GM18861 (cell line): ENCODE measurements at regions not wholly inside any gene's neighbourhood (a gene's known extent, or its start where the extent isn't known, plus 50 kb on each side); places are given as distances from the start of the nearest gene placed in this dataset.

Source experiments
- ATAC-seq: cut with Tn5 transposase; IDR thresholded peaks from one replicate; pipeline ENCODE4 v1.9.1; 2021; ENCODE audit not compliant: unreplicated experiment

DNA sequence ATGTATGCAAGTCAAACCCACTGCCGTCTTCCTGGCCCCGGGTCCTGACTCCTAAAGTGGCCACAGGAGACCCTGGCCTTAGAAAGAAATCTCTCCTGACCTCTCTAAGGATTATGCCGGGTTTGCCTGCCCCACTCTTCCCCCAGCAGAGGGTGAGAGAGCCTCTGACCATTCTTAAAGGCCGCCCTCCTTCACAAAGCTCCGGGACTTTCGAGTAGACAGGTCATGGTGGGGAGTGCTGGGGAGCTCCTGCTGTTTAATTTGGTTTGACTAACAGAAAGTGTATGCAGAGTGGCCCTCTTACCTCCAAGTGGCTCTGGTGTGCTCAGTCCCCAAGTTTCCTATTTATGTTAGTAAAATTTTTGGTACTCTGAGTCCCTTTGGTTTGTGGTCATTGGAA, 111.8 kb downstream of the LRRC70 start:
- no peak for ATAC-seq

DNA sequence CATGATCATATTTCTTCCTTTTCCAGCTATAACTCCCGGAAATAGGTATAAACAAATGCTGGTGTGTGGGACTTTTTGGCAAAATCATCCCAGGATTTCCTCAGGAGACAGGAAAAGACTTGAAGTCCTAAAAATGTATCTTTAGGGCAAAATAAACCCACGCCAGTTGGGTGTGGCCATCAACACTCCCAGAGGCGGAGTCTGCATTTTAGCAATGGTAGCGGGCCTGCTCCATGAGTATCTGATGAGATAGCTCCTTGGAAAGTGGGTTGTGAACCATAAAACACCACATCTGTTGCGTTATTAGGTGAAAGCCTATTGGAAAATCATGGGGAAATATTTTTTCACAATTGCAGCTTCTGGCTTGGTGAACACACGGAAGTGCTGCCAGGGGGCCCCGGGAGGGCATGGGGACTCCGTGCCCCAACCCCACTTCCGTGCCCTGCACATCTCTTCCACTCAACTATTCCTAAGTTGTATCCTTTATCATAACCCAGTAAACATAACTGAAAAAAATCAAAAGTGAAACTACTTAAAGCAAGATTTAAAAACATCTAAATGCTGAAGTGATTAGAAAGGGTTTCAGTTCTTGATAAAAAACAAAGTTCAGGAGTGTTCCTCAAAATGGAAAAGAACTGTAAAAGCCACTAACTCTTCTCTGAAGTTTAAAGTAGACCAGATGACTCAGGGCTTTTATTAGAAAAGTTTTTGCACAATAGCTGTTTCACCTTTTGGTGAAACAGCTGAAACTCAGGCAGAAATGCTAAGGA, 111.2 kb downstream of the LRRC70 start:
- ATAC-seq = no peak

DNA sequence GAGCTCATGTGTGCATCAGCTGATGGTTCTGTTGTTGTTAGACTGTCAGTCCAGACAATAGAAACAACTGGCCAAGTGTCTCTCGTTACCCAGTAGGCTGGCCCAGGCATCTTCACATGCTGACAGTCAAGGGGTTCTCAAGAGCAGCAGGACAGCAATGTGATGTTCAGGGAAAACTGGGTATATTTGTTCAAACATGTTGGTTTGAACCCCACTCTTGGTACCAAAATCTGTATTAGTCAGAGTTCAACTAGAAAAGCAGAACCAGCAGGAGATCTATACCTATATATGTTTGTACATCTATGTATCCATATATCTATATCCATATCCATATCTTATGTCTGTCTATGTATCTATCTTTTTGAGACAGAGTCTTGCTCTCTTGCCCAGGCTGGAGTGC, 108.1 kb downstream of the LRRC70 start:
- ATAC-seq = no peak

DNA sequence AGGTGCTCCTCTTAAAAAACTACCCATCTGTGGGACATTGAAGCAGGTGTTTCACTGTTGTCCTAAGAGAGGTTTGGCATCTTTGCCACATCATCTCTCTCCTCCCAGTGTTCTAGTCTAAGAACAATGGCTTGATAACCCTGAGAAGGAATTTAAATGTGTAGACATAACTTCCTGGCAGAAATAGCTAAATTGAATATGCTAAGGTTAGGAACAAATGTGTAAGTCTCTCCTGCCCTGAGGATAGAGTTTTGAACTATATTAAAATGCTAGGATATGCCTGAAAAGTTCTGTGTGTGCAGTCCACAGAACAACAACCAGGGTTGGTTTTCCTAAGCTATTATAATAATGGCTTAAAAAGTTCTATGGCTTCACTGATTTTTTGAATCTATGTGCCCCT, 106.6 kb downstream of the LRRC70 start:
- no peak for ATAC-seq

DNA sequence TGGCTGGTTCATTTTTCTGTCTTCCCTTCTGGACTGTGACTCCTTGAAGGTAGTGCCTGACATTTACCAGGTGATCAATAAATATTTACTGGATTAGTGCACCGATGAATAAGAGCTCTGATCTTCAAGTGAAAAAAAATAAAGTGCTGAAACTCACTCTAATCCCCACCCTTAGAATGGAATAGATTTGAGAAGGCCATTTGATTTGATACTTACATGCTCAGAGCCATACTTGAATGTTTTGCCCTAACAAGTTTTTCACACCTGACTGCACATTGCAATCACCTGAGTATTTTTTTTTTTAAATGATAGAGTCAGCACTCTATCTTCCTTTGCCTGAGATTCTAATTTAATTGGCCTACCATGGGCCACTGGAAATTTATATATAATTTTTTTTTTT, 105.7 kb downstream of the LRRC70 start:
- ATAC-seq = no peak

DNA sequence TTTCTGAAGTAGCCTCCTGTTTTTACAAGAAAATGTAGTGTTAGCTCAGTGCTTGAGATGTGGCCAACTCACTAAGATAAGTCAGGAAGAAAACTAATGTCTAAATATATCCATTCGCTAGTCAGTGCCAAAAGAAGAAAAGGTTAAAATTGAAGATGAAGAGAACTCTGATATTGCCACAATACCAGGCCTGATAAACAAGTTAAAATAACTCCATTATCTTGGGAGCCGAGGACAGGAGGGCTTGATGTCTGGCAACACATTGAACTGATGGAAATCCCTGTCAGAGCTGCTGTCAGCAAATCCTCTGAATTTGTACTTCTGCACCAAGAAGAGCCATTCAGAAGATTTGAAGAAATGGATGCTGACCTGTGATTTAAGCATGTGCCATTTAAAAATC, 103.4 kb downstream of the LRRC70 start:
- ATAC-seq = no peak

DNA sequence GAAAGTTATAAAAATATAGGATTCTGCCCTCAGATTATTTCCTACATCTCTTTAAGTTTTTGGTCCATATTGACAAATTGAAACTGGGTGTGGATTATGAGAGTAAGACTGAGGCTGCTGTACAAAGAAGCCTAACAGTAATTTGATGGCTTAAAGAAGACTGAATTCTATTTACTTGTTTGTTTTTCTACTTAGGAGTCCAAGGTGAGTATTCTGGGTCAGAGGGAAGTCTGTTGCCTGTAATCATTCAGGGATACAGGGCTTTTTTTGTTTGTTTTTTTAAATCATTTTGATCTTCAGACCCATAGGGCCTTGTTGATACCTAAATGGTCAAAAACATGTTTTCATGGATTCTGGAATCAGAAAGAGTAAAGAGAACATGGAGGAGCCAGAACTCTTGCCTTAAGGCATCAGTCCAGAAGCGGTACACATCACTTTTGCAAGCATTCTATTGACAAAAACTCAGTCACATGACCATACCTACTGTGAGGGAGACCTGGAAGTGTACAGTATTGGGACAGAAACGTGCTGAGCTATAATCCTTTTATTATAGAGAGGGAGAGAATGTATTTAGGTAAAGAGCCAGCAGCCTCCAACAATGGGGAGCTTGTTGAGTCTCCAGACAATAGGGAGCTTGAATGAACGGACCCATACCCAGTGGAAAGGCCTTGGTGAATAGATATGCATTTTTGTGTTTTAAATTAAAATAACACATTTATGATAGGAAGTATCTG, 102.7 kb downstream of the LRRC70 start:
- ATAC-seq = no peak

DNA sequence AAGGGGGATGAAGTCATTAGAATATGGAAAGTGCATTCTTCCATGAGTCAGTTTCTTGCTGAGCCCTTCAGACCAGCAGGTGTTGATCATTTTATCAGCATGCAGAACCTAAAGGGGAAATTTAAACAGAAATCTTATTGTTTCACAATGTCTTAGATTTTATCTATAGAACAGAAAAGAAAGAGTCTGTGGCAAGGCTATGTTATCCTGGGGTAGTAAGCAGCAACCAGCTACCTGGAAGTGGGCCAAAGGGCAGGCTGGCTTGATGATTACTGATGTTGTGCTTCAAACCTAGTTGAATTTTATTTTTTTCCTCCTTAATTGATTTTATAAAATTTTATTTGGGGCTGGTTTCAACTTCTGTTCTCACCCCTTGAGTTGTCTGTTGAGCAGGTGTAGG, 101.5 kb downstream of the LRRC70 start:
- no peak for ATAC-seq
